ENCODE measurements at regions not wholly inside any gene's neighbourhood (a gene's known extent, or its start where the extent isn't known, plus 50 kb on each side); places are given as distances from the start of the nearest gene placed in this dataset.

- no peak overlapping the region for H3K4me3 ChIP-seq (ENCODE audit: low read length)
- no peak for DNase-seq (ENCODE audit: low read depth)
- TF ChIP-seq, protein P1, sequence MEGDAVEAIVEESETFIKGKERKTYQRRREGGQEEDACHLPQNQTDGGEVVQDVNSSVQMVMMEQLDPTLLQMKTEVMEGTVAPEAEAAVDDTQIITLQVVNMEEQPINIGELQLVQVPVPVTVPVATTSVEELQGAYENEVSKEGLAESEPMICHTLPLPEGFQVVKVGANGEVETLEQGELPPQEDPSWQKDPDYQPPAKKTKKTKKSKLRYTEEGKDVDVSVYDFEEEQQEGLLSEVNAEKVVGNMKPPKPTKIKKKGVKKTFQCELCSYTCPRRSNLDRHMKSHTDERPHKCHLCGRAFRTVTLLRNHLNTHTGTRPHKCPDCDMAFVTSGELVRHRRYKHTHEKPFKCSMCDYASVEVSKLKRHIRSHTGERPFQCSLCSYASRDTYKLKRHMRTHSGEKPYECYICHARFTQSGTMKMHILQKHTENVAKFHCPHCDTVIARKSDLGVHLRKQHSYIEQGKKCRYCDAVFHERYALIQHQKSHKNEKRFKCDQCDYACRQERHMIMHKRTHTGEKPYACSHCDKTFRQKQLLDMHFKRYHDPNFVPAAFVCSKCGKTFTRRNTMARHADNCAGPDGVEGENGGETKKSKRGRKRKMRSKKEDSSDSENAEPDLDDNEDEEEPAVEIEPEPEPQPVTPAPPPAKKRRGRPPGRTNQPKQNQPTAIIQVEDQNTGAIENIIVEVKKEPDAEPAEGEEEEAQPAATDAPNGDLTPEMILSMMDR (conservative IDR thresholded peaks at IDR 0.05; ENCODE audit: low read length) = no peak
Measured at GRCh38 chr3:124113485-124113884, 121.6 kb upstream of the ROPN1 start.

DNA sequence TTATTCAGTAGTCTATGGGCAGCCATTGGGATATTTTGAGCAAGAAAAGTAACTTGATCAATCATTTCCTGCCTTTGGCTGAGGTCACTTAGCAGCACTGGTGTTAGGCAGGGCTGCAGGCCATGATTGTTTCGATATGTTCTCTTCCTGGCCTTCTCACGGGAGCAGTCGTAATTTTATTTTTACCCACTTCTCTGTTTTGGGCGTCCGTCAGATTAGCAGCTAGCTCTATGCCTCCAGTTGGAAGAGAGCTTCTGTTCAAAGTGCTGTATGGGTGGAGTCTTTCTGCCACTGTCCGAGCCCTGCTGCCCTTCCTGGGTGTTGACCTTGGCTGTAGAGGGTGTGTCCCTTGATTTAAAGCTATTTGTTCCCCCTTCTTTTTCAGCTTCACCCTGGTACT, 123.4 kb upstream of the ROPN1 start:
- TF ChIP-seq, protein P1 (conservative IDR thresholded peaks at IDR 0.05; ENCODE audit: low read length) = no peak
- H3K4me3 ChIP-seq (ENCODE audit: low read length) = no peak overlapping the region; the same call in 1 of the 2 replicates
- peak; percentile 47 for DNase-seq (ENCODE audit: low read depth)

GRCh38 chr3:124115956-124116355, 124.0 kb upstream of the ROPN1 start:
- TF ChIP-seq, protein P1 (conservative IDR thresholded peaks at IDR 0.05; ENCODE audit: low read length) = peak; percentile 32
- peak; percentile 29 for DNase-seq (ENCODE audit: low read depth)
- no peak overlapping the region for H3K4me3 ChIP-seq (ENCODE audit: low read length)

DNA sequence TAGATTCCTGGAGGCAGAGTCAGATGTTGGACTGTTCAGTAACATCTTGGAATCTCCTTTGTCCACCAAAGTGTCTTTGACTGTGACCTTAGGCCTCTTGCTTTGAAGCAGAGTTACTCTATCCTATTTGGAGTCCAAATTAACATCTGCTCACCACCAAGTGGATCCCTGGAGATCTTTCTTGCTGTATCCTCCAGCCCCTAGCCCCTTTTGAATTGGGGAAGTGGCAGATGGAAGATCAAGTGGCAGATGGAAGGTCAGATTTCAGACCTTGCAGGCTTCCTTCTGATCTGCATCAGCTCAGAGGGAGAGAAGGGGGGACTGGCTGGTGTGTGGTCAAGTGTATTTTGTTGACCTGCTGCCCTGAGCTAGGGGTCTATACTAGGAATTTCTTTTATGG, 125.0 kb upstream of the ROPN1 start:
- TF ChIP-seq, protein P1 (conservative IDR thresholded peaks at IDR 0.05; ENCODE audit: low read length) = no peak

GRCh38 chr3:124117486-124117885, 125.6 kb upstream of the ROPN1 start:
- TF ChIP-seq, protein P1 (conservative IDR thresholded peaks at IDR 0.05; ENCODE audit: low read length) = no peak
- DNase-seq (ENCODE audit: low read depth) = peak; percentile 81

More for the DNA sequence above, 125.0 kb upstream of the ROPN1 start:
- DNase-seq (ENCODE audit: low read depth) = no peak
- no peak overlapping the region for H3K4me3 ChIP-seq (ENCODE audit: low read length)

DNA sequence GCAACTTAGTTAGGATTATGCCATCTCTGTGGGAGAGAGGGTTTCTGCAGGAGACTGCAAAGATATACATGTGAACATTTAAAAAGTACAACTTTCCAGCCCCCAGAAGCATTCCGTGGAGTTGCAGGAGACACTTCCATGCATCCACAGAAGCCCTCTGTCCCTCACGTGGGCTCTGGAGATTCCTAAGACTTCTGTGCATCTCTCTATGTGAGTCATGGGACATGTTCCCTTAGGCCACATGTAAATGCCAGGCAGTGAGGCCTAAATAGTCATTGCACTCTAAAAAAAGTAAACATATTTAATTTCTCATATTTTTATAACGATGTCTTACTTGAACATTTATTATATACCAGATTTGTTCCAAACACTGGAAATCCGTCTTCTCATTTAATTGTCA, 126.5 kb upstream of the ROPN1 start:
- no peak overlapping the region for H3K4me3 ChIP-seq (ENCODE audit: low read length)
- TF ChIP-seq, protein P1 (conservative IDR thresholded peaks at IDR 0.05; ENCODE audit: low read length) = no peak
- peak; percentile 47 for DNase-seq (ENCODE audit: low read depth)

More at GRCh38 chr3:124117486-124117885, 125.6 kb upstream of the ROPN1 start:
- H3K4me3 ChIP-seq (ENCODE audit: low read length) = no peak overlapping the region

- TF ChIP-seq, protein P1 (conservative IDR thresholded peaks at IDR 0.05; ENCODE audit: low read length) = no peak
Measured at GRCh38 chr3:124119056-124119716, 127.3 kb upstream of the ROPN1 start.

More at GRCh38 chr3:124119056-124119716, 127.3 kb upstream of the ROPN1 start:
- DNase-seq (ENCODE audit: low read depth) = peak; percentile 88
- H3K4me3 ChIP-seq (ENCODE audit: low read length) = no peak overlapping the region
